NCI-H510A treated with DMSO at 0.1 percent for 48 hours (cell line): ENCODE measurements at regions not wholly inside any gene's neighbourhood (a gene's known extent, or its start where the extent isn't known, plus 50 kb on each side); places are given as distances from the start of the nearest gene placed in this dataset.
"Not testable (repeated sequence)": the region's sequence is repeated elsewhere in the genome, so short reads cannot be mapped to it uniquely, and the experiment has no call there.

ENCODE experiments used
- DNase-seq: peaks from one replicate; lab custom pipeline; 2025; lab: John Stamatoyannopoulos, UW

- no peak for DNase-seq
Observed at GRCh38 chr6:68059899-68060298, 575.2 kb upstream of the ADGRB3 start.

- DNase-seq: no peak
Observed at GRCh38 chr6:68059261-68059660, 575.8 kb upstream of the ADGRB3 start.

- DNase-seq: not testable (repeated sequence)
Observed at GRCh38 chr6:68056596-68056995, 578.5 kb upstream of the ADGRB3 start.

GRCh38 chr6:68054756-68055155 lies 580.3 kb upstream of the ADGRB3 start:
- no peak for DNase-seq

- DNase-seq: no peak
Observed at GRCh38 chr6:68053805-68054373, 581.2 kb upstream of the ADGRB3 start.

GRCh38 chr6:68052234-68052633 lies 582.8 kb upstream of the ADGRB3 start:
- DNase-seq: no peak

GRCh38 chr6:68049562-68049961 lies 585.5 kb upstream of the ADGRB3 start:
- no peak for DNase-seq

GRCh38 chr6:68046756-68047155 lies 588.3 kb upstream of the ADGRB3 start:
- DNase-seq: no peak

GRCh38 chr6:68046302-68046701 lies 588.8 kb upstream of the ADGRB3 start:
- DNase-seq: no peak

GRCh38 chr6:68045193-68045592 lies 589.9 kb upstream of the ADGRB3 start:
- no peak for DNase-seq

- no peak for DNase-seq
Observed at GRCh38 chr6:68044264-68044663, 590.8 kb upstream of the ADGRB3 start.

GRCh38 chr6:68043122-68043398 lies 592.0 kb upstream of the ADGRB3 start:
- no peak for DNase-seq

GRCh38 chr6:68042339-68043121 lies 592.6 kb upstream of the ADGRB3 start:
- no peak for DNase-seq

GRCh38 chr6:68040780-68041179 lies 594.3 kb upstream of the ADGRB3 start:
- DNase-seq: no peak

- no peak for DNase-seq
Observed at GRCh38 chr6:68040312-68040778, 594.7 kb upstream of the ADGRB3 start.

GRCh38 chr6:68039641-68040311 lies 595.3 kb upstream of the ADGRB3 start:
- DNase-seq: no peak

GRCh38 chr6:68038815-68039408 lies 596.2 kb upstream of the ADGRB3 start:
- DNase-seq: no peak

- DNase-seq: no peak
Observed at GRCh38 chr6:68032217-68032616, 602.9 kb upstream of the ADGRB3 start.

GRCh38 chr6:68031054-68031453 lies 604.0 kb upstream of the ADGRB3 start:
- no peak for DNase-seq

- DNase-seq: no peak
Observed at GRCh38 chr6:68026483-68026882, 608.6 kb upstream of the ADGRB3 start.

GRCh38 chr6:68025764-68026163 lies 609.3 kb upstream of the ADGRB3 start:
- DNase-seq: no peak

GRCh38 chr6:68024570-68025269 lies 610.4 kb upstream of the ADGRB3 start:
- DNase-seq: no peak
